HEK293 (cell line): ENCODE measurements at regions not wholly inside any gene's neighbourhood (a gene's known extent, or its start where the extent isn't known, plus 50 kb on each side); places are given as distances from the start of the nearest gene placed in this dataset.

Experiments used
- CTCF ChIA-PET: fragments of 350-600 bp; formaldehyde crosslinking; extraction: SDS; loops from one replicate; lab custom pipeline; 2021; ENCODE audit warnings: antibody characterized with exemption; lab: Yijun Ruan, JAX
- POLR2A ChIA-PET: fragments of 300-600 bp; formaldehyde crosslinking; extraction: SDS; loops from one replicate; lab custom pipeline; 2020; ENCODE audit warnings: antibody characterized with exemption, inconsistent platforms; lab: Yijun Ruan, JAX
- H3K27ac ChIP-seq: fragments of 200-500 bp; sonication (Bioruptor generic); 2 replicates; pipeline ENCODE4 v1.5.1; 2014; ENCODE audit warnings: low read depth, low read length, control low read depth, inconsistent platforms; ENCODE audit errors: extremely low read depth
- H3K36me3 ChIP-seq, 2 experiments: fragments of 200-500 bp in 1 of 2; sonication (Bioruptor generic) in 1 of 2; 1 replicate in 1 of 2; 2 replicates in 1 of 2; pipeline ENCODE4 v1.5.1; 2014 to 2017; ENCODE audit warnings: inconsistent platforms in 2 of 2, low read length in 2 of 2; ENCODE audit not compliant: control insufficient read depth in 2 of 2, insufficient read depth in 1 of 2
- H3K4me1 ChIP-seq: fragments of 200-500 bp; sonication (Bioruptor generic); 2 replicates; pipeline ENCODE4 v1.5.1; 2014; ENCODE audit warnings: mild to moderate bottlenecking, low read length, inconsistent platforms; ENCODE audit not compliant: control insufficient read depth, insufficient read depth
- H3K4me3 ChIP-seq: 2 replicates; pipeline ENCODE4 v1.5.1; 2011; ENCODE audit warnings: low read depth, mild to moderate bottlenecking, control low read depth, low read length, moderate library complexity
- H3K9me3 ChIP-seq: fragments of 200-500 bp; sonication (Bioruptor generic); 2 replicates; pipeline ENCODE4 v1.5.1; 2014; ENCODE audit warnings: low read depth, low read length, inconsistent platforms; ENCODE audit not compliant: control insufficient read depth, insufficient read depth
- ELK4 ChIP-seq: IDR thresholded peaks from 2 replicates; pipeline ENCODE4 v1.6.1; 2011; ENCODE audit warnings: mild to moderate bottlenecking, low read depth, low read length, borderline replicate concordance
- OSR2 ChIP-seq: fragments of 450-650 bp; formaldehyde crosslinking; IDR thresholded peaks from 2 replicates; pipeline ENCODE4 v1.5.1; 2016; ENCODE audit warnings: missing biosample characterization, missing genetic modification characterization
- WT1 ChIP-seq: fragments of 450-650 bp; formaldehyde crosslinking; IDR thresholded peaks from 2 replicates; pipeline ENCODE4 v1.5.1; 2016; ENCODE audit warnings: missing biosample characterization, missing genetic modification characterization
- ZBTB11 ChIP-seq: fragments of 450-650 bp; formaldehyde crosslinking; conservative IDR thresholded peaks from 2 replicates; pipeline ENCODE4 v1.5.1; 2016; ENCODE audit warnings: low read depth, missing biosample characterization, missing genetic modification characterization
- ZBTB48 ChIP-seq: fragments of 450-650 bp; formaldehyde crosslinking; IDR thresholded peaks from 2 replicates; pipeline ENCODE4 v1.5.1; 2016; ENCODE audit warnings: missing biosample characterization, missing genetic modification characterization
- ZIC2 ChIP-seq: fragments of 450-650 bp; formaldehyde crosslinking; IDR thresholded peaks from 2 replicates; pipeline ENCODE4 v1.5.1; 2016; ENCODE audit warnings: missing biosample characterization, missing genetic modification characterization
- ZNF148 ChIP-seq: fragments of 450-650 bp; formaldehyde crosslinking; IDR thresholded peaks from 2 replicates; pipeline ENCODE4 v1.5.0; 2017; ENCODE audit warnings: missing biosample characterization, missing genetic modification characterization, borderline replicate concordance
- ZNF274 ChIP-seq, 2 experiments: fragments of 200-500 bp in 1 of 2; fragments of 450-650 bp in 1 of 2; sonication (Bioruptor generic) in 1 of 2; formaldehyde crosslinking in 1 of 2; IDR thresholded peaks; 2 replicates each; pipeline versions ENCODE4 v1.5.1 to v1.6.1; 2014 to 2016; ENCODE audit warnings: borderline replicate concordance in 1 of 2, inconsistent platforms in 1 of 2, low read length in 1 of 2, missing biosample characterization in 1 of 2, missing genetic modification characterization in 1 of 2
- ZNF341 ChIP-seq: fragments of 450-650 bp; formaldehyde crosslinking; IDR thresholded peaks from 2 replicates; pipeline ENCODE4; 2016; ENCODE audit warnings: low read depth, missing biosample characterization, missing genetic modification characterization
- ZNF549 ChIP-seq: fragments of 450-650 bp; IDR thresholded peaks from 2 replicates; pipeline ENCODE4 v1.5.1; 2018; ENCODE audit warnings: missing biosample characterization, missing genetic modification characterization, mild to moderate bottlenecking, inconsistent platforms, moderate library complexity
- TF ChIP-seq, protein P1 (sequence below): fragments of 450-650 bp; formaldehyde crosslinking; IDR thresholded peaks from 2 replicates; pipeline ENCODE4 v1.5.1; 2016; ENCODE audit warnings: missing biosample characterization, missing genetic modification characterization
- TF ChIP-seq, protein P2 (sequence below): fragments of 450-650 bp; IDR thresholded peaks from 2 replicates; pipeline ENCODE4 v1.5.1; 2018; ENCODE audit warnings: missing biosample characterization, missing genetic modification characterization

DNA sequence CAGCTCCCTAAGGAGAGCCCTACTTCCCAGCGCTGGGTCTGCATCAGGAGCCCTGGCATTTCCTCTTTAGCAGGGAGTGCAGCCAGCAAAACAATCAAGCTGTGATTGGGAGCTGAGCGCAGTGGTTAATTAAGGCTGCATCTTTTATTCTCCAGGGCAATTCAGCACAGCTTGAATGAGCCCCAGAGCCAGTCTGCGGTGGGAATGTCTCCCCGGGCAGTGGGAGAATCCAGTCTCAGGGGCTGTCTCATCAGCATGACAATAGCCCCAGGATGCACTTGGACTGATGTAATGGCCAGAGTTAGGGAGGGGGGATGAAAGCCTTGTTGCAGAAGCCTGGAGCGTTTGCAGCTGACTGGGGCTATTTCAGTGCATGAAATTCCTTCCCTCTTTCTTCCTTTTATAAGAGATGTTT, 292.6 kb upstream of the SOX9 start (continued):
- TF ChIP-seq, protein P1, sequence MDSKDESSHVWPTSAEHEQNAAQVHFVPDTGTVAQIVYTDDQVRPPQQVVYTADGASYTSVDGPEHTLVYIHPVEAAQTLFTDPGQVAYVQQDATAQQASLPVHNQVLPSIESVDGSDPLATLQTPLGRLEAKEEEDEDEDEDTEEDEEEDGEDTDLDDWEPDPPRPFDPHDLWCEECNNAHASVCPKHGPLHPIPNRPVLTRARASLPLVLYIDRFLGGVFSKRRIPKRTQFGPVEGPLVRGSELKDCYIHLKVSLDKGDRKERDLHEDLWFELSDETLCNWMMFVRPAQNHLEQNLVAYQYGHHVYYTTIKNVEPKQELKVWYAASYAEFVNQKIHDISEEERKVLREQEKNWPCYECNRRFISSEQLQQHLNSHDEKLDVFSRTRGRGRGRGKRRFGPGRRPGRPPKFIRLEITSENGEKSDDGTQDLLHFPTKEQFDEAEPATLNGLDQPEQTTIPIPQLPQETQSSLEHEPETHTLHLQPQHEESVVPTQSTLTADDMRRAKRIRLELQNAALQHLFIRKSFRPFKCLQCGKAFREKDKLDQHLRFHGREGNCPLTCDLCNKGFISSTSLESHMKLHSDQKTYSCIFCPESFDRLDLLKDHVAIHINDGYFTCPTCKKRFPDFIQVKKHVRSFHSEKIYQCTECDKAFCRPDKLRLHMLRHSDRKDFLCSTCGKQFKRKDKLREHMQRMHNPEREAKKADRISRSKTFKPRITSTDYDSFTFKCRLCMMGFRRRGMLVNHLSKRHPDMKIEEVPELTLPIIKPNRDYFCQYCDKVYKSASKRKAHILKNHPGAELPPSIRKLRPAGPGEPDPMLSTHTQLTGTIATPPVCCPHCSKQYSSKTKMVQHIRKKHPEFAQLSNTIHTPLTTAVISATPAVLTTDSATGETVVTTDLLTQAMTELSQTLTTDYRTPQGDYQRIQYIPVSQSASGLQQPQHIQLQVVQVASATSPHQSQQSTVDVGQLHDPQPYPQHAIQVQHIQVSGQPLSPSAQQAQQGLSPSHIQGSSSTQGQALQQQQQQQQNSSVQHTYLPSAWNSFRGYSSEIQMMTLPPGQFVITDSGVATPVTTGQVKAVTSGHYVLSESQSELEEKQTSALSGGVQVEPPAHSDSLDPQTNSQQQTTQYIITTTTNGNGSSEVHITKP: peak; percentile 97
- peak; percentile 70 for TF ChIP-seq ZNF341 (tag by site-specific recombination)
- 0 out of 2 replicates have a peak, but pooled peaks have one; percentile 10 for TF ChIP-seq OSR2 (tag by site-specific recombination)
- TF ChIP-seq ZIC2 (tag by site-specific recombination): peak; percentile 98
- 0 out of 2 replicates have a peak, but pooled peaks have one; percentile 29 for TF ChIP-seq WT1 (tag by site-specific recombination)
- TF ChIP-seq, protein P2, sequence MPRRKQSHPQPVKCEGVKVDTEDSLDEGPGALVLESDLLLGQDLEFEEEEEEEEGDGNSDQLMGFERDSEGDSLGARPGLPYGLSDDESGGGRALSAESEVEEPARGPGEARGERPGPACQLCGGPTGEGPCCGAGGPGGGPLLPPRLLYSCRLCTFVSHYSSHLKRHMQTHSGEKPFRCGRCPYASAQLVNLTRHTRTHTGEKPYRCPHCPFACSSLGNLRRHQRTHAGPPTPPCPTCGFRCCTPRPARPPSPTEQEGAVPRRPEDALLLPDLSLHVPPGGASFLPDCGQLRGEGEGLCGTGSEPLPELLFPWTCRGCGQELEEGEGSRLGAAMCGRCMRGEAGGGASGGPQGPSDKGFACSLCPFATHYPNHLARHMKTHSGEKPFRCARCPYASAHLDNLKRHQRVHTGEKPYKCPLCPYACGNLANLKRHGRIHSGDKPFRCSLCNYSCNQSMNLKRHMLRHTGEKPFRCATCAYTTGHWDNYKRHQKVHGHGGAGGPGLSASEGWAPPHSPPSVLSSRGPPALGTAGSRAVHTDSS: no peak
- no peak for TF ChIP-seq ZBTB11

DNA sequence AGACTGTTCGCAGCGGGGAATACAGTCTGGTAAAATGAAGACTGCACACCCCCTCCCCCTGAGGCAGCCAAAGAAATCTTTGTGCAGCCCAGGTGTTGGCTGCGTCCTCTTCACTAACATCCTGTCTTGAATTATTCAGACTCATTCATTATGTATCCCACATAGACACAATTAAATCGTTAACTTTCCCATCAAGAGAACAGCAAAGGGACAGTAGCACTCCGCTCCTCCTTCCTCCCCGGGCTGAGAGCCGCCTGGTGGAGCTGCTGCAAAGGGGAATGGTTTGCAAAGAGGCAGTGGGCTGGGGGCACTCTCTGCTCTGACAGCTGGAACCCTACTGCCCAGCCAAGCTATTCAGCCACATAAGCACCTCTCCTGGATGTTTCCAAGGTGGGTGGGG, 290.0 kb upstream of the SOX9 start:
- TF ChIP-seq ZIC2 (tag by site-specific recombination): no peak
- no peak for TF ChIP-seq ZNF148 (tag by site-specific recombination)
- TF ChIP-seq ELK4: no peak
- TF ChIP-seq ZBTB48 (tag by site-specific recombination): no peak
- TF ChIP-seq ZNF549: no peak
- TF ChIP-seq ZNF274 (IDR thresholded peaks at IDR 0.05; ENCODE audit: low read length): no peak
- no peak for TF ChIP-seq ZNF274 (tag by site-specific recombination; IDR thresholded peaks at IDR 0.05; ENCODE audit: borderline replicate concordance)
- H3K4me1 ChIP-seq: peaks cover 3% of the 10 kb centered on the region
- H3K36me3 ChIP-seq: no peaks in the 10 kb centered on the region
- ChIA-PET CTCF (interaction anchor here (0.6 to 0.8 kb wide), 4 partner anchors 183 to 1359 kb away, joined by 3 read pairs; no protein-coding TSS in a partner anchor), POLR2A (no interaction called here)
- H3K27ac ChIP-seq: no peak overlapping the region
- H3K4me3 ChIP-seq: no peak overlapping the region
- no peaks in the 10 kb centered on the region for H3K9me3 ChIP-seq
